IMR-90 (cell line): ENCODE measurements at regions not wholly inside any gene's neighbourhood (a gene's known extent, or its start where the extent isn't known, plus 50 kb on each side); places are given as distances from the start of the nearest gene placed in this dataset.

Experiments
- ATAC-seq: fragments of 200-7000 bp; cut with Tn5 transposase; 2 replicates; pipeline ENCODE4 v1.9.1; 2020; ENCODE audit warnings: low read depth, mild to moderate bottlenecking, moderate library complexity
- BruUV-seq: library from RNA; stranded (reverse); fragments of 400-500 nt; replicated peaks from 2 replicates; lab custom pipeline; 2021; lab: Mats Ljungman, UMichigan
- CTCF ChIA-PET: fragments of 300-600 bp; formaldehyde crosslinking; extraction: SDS; loops from one replicate; lab custom pipeline; 2021; ENCODE audit warnings: antibody characterized with exemption; lab: Yijun Ruan, JAX
- POLR2A ChIA-PET: fragments of 300-600 bp; sonication (Branson Sonifier 250); formaldehyde crosslinking; loops from one replicate; lab custom pipeline; 2022; ENCODE audit warnings: antibody characterized with exemption; ENCODE audit not compliant: unreplicated experiment; lab: Charles Lee
- DNase-seq: peaks from one replicate; pipeline ENCODE4 v3.0.0; 2013
- H2AFZ ChIP-seq: replicated peaks from 2 replicates; pipeline ENCODE3; 2013; ENCODE audit warnings: low read length, mild to moderate bottlenecking; ENCODE audit not compliant: poor library complexity
- H2AK5ac ChIP-seq: 2 replicates; pipeline ENCODE4 v1.6.1; 2013; ENCODE audit warnings: low read depth, low read length, inconsistent platforms
- H2AK9ac ChIP-seq: replicated peaks from 2 replicates; pipeline ENCODE3; 2013; ENCODE audit warnings: mild to moderate bottlenecking, low read depth, low read length, moderate library complexity; ENCODE audit not compliant: poor library complexity
- H2BK120ac ChIP-seq: 2 replicates; pipeline ENCODE4 v1.6.1; 2013; ENCODE audit warnings: low read depth, low read length, inconsistent platforms
- H2BK15ac ChIP-seq: 3 replicates; pipeline ENCODE4 v1.6.1; 2013; ENCODE audit warnings: low read depth, low read length, inconsistent platforms
- H2BK20ac ChIP-seq: 2 replicates; pipeline ENCODE4 v1.6.1; 2013; ENCODE audit warnings: low read depth, mild to moderate bottlenecking, inconsistent platforms, low read length, moderate library complexity
- H2BK5ac ChIP-seq: 2 replicates; pipeline ENCODE4 v1.6.1; 2013; ENCODE audit warnings: mild to moderate bottlenecking, low read depth, low read length, inconsistent platforms; ENCODE audit not compliant: poor library complexity, severe bottlenecking
- H3K14ac ChIP-seq: replicated peaks from 2 replicates; pipeline ENCODE4 v1.6.1; 2013; ENCODE audit warnings: low read depth, low read length, inconsistent platforms
- H3K18ac ChIP-seq: 2 replicates; pipeline ENCODE4 v1.6.1; 2013; ENCODE audit warnings: low read depth, low read length, control low read depth
- H3K23ac ChIP-seq: 2 replicates; pipeline ENCODE4 v1.6.1; 2013; ENCODE audit warnings: low read depth, low read length, inconsistent platforms
- H3K27ac ChIP-seq: 2 replicates; pipeline ENCODE4 v1.5.1; 2013; ENCODE audit warnings: mild to moderate bottlenecking, control low read depth, low read length; ENCODE audit not compliant: insufficient read depth
- H3K27me3 ChIP-seq: 2 replicates; pipeline ENCODE4 v1.6.1; 2013; ENCODE audit warnings: low read length; ENCODE audit not compliant: control insufficient read depth, insufficient read depth
- H3K36me3 ChIP-seq: 2 replicates; pipeline ENCODE4 v1.6.1; 2013; ENCODE audit warnings: low read length, mixed read lengths; ENCODE audit not compliant: control insufficient read depth, insufficient read depth
- H3K4ac ChIP-seq: 2 replicates; pipeline ENCODE4 v1.6.1; 2013; ENCODE audit warnings: low read depth, low read length, inconsistent platforms
- H3K4me1 ChIP-seq: 2 replicates; pipeline ENCODE4 v1.6.1; 2013; ENCODE audit warnings: low read length, mixed read lengths; ENCODE audit not compliant: control insufficient read depth, insufficient read depth
- H3K4me2 ChIP-seq: 2 replicates; pipeline ENCODE4 v1.6.1; 2013; ENCODE audit warnings: low read depth, mild to moderate bottlenecking, control low read depth, low read length, moderate library complexity
- H3K4me3 ChIP-seq: 2 replicates; pipeline ENCODE4 v1.5.1; 2013; ENCODE audit warnings: low read depth, mild to moderate bottlenecking, control low read depth, low read length, moderate library complexity; ENCODE audit not compliant: insufficient read depth
- H3K56ac ChIP-seq: 2 replicates; pipeline ENCODE4 v1.6.1; 2013; ENCODE audit warnings: low read length, inconsistent platforms; ENCODE audit not compliant: insufficient read depth; ENCODE audit errors: extremely low read depth
- H3K79me1 ChIP-seq, 2 experiments: 2 replicates each; pipeline ENCODE4 v1.6.1; 2013; ENCODE audit warnings: low read length in 2 of 2, inconsistent platforms in 1 of 2, low read depth in 1 of 2
- H3K9ac ChIP-seq: 2 replicates; pipeline ENCODE4 v1.6.1; 2013; ENCODE audit warnings: low read depth, low read length, control low read depth
- H3K9me1 ChIP-seq: 2 replicates; pipeline ENCODE4 v1.6.1; 2013; ENCODE audit warnings: low read length, inconsistent platforms; ENCODE audit not compliant: insufficient read depth
- H3K9me3 ChIP-seq: 2 replicates; pipeline ENCODE4 v1.6.1; 2013; ENCODE audit warnings: low read length; ENCODE audit not compliant: control insufficient read depth, insufficient read depth
- H4K20me1 ChIP-seq: 2 replicates; pipeline ENCODE4 v1.6.1; 2013; ENCODE audit warnings: low read length, inconsistent platforms; ENCODE audit not compliant: insufficient read depth
- H4K5ac ChIP-seq: 2 replicates; pipeline ENCODE4 v1.6.1; 2013; ENCODE audit warnings: mild to moderate bottlenecking, low read depth, low read length, control low read depth
- H4K8ac ChIP-seq, 2 experiments: 2 replicates each; pipeline ENCODE4 v1.6.1; 2013; ENCODE audit warnings: low read depth in 2 of 2, low read length in 2 of 2, control low read depth in 1 of 2, inconsistent platforms in 1 of 2
- H4K91ac ChIP-seq: 2 replicates; pipeline ENCODE4 v1.6.1; 2013; ENCODE audit warnings: low read depth, low read length, inconsistent platforms; ENCODE audit not compliant: insufficient read depth
- BHLHE40 ChIP-seq: fragments of 150-350 bp; IDR thresholded peaks from 2 replicates; pipeline ENCODE4 v1.6.1; 2016; ENCODE audit warnings: mild to moderate bottlenecking, low read depth, low read length
- CEBPB ChIP-seq: IDR thresholded peaks from 2 replicates; pipeline ENCODE4 v1.6.1; 2012; ENCODE audit warnings: low read depth, low read length, improper control_type of control experiment
- CHD1 ChIP-seq: IDR thresholded peaks from 2 replicates; pipeline ENCODE4 v1.6.1; 2012; ENCODE audit warnings: low read depth, low read length, improper control_type of control experiment
- CTCF ChIP-seq: conservative IDR thresholded peaks from 2 replicates; pipeline ENCODE4 v1.5.1; 2012; ENCODE audit warnings: mild to moderate bottlenecking, low read depth, low read length, improper control_type of control experiment
- FOS ChIP-seq: fragments of 150-350 bp; IDR thresholded peaks from 2 replicates; pipeline ENCODE4 v1.6.1; 2016; ENCODE audit warnings: low read depth, low read length
- MAFK ChIP-seq: IDR thresholded peaks from 2 replicates; pipeline ENCODE4 v1.6.1; 2012; ENCODE audit warnings: low read depth, low read length, improper control_type of control experiment
- MAZ ChIP-seq: IDR thresholded peaks from 2 replicates; pipeline ENCODE4 v1.6.1; 2012; ENCODE audit warnings: low read depth, mild to moderate bottlenecking, low read length, improper control_type of control experiment, moderate library complexity, borderline replicate concordance
- MXI1 ChIP-seq: IDR thresholded peaks from 2 replicates; pipeline ENCODE4 v1.6.1; 2012; ENCODE audit warnings: low read depth, mild to moderate bottlenecking, low read length, moderate library complexity, borderline replicate concordance
- NFE2L2 ChIP-seq: fragments of 150-350 bp; IDR thresholded peaks from 2 replicates; pipeline ENCODE4 v1.6.1; 2016; ENCODE audit warnings: low read depth, mild to moderate bottlenecking, low read length
- POLR2A ChIP-seq: IDR thresholded peaks from 2 replicates; pipeline ENCODE4 v1.6.1; 2012; ENCODE audit warnings: mild to moderate bottlenecking, low read depth, low read length
- RAD21 ChIP-seq: IDR thresholded peaks from 2 replicates; pipeline ENCODE4 v1.6.1; 2012; ENCODE audit warnings: low read length, improper control_type of control experiment
- RCOR1 ChIP-seq: IDR thresholded peaks from 2 replicates; pipeline ENCODE4 v1.6.1; 2012; ENCODE audit warnings: mild to moderate bottlenecking, low read length, improper control_type of control experiment; ENCODE audit not compliant: insufficient replicate concordance
- RFX5 ChIP-seq: IDR thresholded peaks from 2 replicates; pipeline ENCODE4 v1.8.0; 2012; ENCODE audit warnings: low read depth, mild to moderate bottlenecking, low read length, moderate library complexity
- SMC3 ChIP-seq: fragments of 150-350 bp; IDR thresholded peaks from 2 replicates; pipeline ENCODE4 v1.6.1; 2016; ENCODE audit warnings: low read depth, mild to moderate bottlenecking, antibody characterized with exemption, low read length, moderate library complexity
- WGBS, 2 experiments: methylation state at CpG; one replicate each; pipeline versions ENCODE4 v1.1.5 to v1.1.7; 2013; ENCODE audit warnings: missing lambda C conversion rate in 2 of 2; ENCODE audit not compliant: insufficient read length in 1 of 2; ENCODE audit errors: extremely low coverage in 2 of 2; 5-methylcytosine and 5-hydroxymethylcytosine counted together
- dilution Hi-C: fragments of 300-500 bp; cut with HindIII; formaldehyde crosslinking; loops from one replicate; pipeline ENCODE4 v1.14.3; 2018; ENCODE audit warnings: low sequenced_read_pairs; ENCODE audit not compliant: unreplicated experiment
- in situ Hi-C: fragments of 300-500 bp; cut with MboI; formaldehyde crosslinking; loops from 3 replicates; pipeline ENCODE4 v1.14.3; 2019; ENCODE audit warnings: low sequenced_read_pairs, inconsistent platforms, mixed read lengths
- intact Hi-C: fragments of 100-400 bp; cut with micrococcal nuclease; formaldehyde crosslinking; loops from 2 replicates; pipeline ENCODE4 v1.10.0; 2022
- TF ChIP-seq, protein P1 (sequence below): fragments of 150-350 bp; IDR thresholded peaks from 2 replicates; pipeline ENCODE4 v1.6.1; 2017; ENCODE audit warnings: mild to moderate bottlenecking, antibody characterized with exemption, low read length, low read depth
- TF ChIP-seq, protein P2 (sequence below): fragments of 150-350 bp; IDR thresholded peaks from 2 replicates; pipeline ENCODE4 v1.6.1; 2016; ENCODE audit warnings: low read depth, mild to moderate bottlenecking, low read length, moderate library complexity, borderline replicate concordance

GRCh38 chr18:59758106-59758505 is 60.9 kb upstream of the CCBE1 start:
- Histone ChIP-seq H4K20me1 (no peaks in the 10 kb centered on the region), H2BK120ac (no peak overlapping the region), H2BK5ac (no peak overlapping the region), H3K4ac (no peak overlapping the region), H3K56ac (no peak overlapping the region), H3K9me3 (no peaks in the 10 kb centered on the region), H3K4me2 (no peak overlapping the region), H3K9me1 (no peaks in the 10 kb centered on the region), H2AFZ (no peak overlapping the region), H4K8ac (no peak overlapping the region), H3K23ac (no peak overlapping the region), H3K79me1 (no peaks in the 10 kb centered on the region), H3K9ac (no peak overlapping the region), H3K14ac (no peak overlapping the region), H2AK9ac (no peak overlapping the region), H3K27ac (no peak overlapping the region), H3K27me3 (no peaks in the 10 kb centered on the region), H4K91ac (no peak overlapping the region), H2BK15ac (no peak overlapping the region), H2AK5ac (no peak overlapping the region), H3K36me3 (no peaks in the 10 kb centered on the region), H3K4me1 (peaks cover under 1% of the 10 kb centered on the region), H2BK20ac (no peak overlapping the region), H3K18ac (no peak overlapping the region), H3K4me3 (no peak overlapping the region), H4K5ac (no peak overlapping the region)
- ATAC-seq: no peak
- ChIA-PET CTCF (no interaction called here), POLR2A (no interaction called here)
- no TSS peak for BruUV-seq
- TF ChIP-seq, protein P1, sequence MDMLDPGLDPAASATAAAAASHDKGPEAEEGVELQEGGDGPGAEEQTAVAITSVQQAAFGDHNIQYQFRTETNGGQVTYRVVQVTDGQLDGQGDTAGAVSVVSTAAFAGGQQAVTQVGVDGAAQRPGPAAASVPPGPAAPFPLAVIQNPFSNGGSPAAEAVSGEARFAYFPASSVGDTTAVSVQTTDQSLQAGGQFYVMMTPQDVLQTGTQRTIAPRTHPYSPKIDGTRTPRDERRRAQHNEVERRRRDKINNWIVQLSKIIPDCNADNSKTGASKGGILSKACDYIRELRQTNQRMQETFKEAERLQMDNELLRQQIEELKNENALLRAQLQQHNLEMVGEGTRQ: no peak
- TF ChIP-seq, protein P2, sequence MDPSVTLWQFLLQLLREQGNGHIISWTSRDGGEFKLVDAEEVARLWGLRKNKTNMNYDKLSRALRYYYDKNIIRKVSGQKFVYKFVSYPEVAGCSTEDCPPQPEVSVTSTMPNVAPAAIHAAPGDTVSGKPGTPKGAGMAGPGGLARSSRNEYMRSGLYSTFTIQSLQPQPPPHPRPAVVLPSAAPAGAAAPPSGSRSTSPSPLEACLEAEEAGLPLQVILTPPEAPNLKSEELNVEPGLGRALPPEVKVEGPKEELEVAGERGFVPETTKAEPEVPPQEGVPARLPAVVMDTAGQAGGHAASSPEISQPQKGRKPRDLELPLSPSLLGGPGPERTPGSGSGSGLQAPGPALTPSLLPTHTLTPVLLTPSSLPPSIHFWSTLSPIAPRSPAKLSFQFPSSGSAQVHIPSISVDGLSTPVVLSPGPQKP: no peak
- no peak for TF ChIP-seq NFE2L2
- no peak for TF ChIP-seq MAFK
- TF ChIP-seq CTCF: no peak
- TF ChIP-seq RCOR1: no peak
- TF ChIP-seq BHLHE40: no peak
- no peak for TF ChIP-seq CHD1
- no peak for TF ChIP-seq RAD21
- TF ChIP-seq MXI1: no peak
- no peak for TF ChIP-seq POLR2A
- TF ChIP-seq FOS: no peak
- TF ChIP-seq RFX5: no peak
- no peak for TF ChIP-seq SMC3
- TF ChIP-seq MAZ: no peak
- no peak for TF ChIP-seq CEBPB
- no CpG with 5 or more reads among the region's 2 CpGs for WGBS, 2 experiments
- intact Hi-C loops (no loop called here), dilution Hi-C loops (no loop called here), in situ Hi-C loops (no loop called here)
- no peak for DNase-seq
